ENCODE measurements at regions not wholly inside any gene's neighbourhood (a gene's known extent, or its start where the extent isn't known, plus 50 kb on each side); places are given as distances from the start of the nearest gene placed in this dataset.

DNA sequence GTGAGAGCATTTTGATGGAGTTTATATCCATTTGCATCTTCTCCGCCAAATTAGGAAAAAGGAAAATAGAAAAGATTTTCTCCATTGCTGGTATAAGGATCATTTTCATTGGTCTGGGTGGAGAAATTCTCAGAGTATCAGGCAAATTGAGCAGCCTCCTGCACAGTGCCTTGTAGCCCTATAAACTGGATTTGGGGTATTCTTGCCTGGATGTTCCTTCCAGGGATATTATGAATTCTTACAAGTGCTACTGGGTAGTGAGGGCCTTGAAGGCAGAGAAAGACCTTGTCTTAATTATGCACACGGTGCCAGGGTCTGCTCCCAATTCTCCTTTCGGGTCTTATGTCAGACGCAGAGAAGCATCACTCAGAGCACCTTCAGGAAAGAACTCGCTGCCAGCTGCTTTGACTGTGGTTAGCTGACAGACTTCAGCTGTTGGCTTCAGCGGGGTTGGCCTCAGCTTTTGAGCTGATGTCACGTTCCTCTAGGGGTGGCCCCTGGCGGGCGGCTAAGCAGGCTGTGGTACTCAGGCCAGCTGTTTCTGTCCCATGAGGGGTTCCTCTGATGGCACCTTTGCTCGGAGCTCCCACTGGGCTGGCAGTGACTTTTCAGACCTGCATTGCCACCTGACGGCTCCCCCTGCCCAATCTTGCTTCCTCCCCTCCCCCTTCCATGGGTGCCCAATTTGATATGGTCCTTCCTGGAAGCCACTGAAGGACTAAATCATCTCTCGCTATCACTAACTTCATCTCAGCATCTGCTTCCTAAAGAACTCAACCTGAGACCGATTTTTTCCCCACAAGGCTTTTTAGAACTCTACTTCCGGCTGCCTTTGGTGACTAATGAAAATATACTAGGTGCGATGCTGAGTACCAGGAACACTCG is 519.5 kb downstream of the BCOR start:
- DNase-seq, result no peak

DNA sequence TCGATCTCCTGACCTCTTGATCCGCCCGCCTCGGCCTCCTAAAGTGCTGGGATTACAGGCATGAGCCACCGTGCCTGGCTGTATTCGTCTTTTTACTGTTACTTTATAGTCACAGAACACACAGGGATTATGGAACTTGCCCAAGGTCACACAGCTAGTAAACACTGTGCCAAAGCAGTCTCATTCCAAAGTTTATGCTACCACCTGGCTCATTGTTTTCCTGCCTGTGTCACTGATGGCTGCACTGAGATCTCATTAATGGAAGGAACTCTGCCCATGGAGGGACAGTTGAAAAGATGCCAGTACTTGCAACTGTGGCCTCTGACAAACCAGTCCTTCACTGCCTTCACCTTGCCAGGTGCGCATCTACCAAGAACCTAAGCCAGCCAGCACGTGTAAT is 517.7 kb downstream of the BCOR start:
- no peak for DNase-seq

DNA sequence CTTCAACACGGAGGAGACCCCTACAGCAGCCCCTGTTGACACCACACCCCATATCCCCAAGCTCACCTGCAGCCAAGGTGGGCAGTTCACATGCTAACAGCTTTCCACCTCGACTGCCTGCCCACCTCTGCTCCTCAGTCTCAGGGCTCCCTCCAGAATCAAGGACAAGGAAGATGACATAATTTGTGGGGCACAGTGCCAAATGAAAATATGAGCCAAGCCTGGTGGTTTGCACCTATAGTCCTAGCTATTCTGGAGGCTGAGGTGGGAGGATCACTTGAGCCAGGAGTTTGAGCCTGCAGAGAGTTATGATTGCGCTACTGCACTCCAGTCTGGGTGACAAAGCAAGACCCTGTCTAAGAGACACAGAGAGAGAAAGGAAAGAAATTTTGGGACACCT is 516.3 kb downstream of the BCOR start:
- DNase-seq, result no peak

DNA sequence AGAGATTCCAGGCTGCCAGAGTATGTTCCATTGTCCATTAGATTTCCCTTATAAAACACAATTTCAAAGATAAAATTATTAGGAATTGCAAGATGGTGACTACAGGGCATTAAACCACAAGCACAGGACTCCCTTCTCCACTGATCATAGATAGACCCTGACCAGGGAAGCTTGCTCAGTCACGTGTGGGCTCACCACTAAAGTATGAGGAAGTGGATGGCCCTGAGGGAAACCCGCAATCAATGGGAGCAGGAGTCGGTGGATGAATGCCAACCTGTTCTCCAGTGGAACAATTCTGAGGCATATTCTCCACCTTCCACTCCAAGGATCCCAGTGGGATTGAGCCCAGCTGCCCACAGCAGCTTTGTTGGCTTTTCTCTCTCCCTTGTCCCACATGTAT is 515.7 kb downstream of the BCOR start:
- no peak for DNase-seq

DNA sequence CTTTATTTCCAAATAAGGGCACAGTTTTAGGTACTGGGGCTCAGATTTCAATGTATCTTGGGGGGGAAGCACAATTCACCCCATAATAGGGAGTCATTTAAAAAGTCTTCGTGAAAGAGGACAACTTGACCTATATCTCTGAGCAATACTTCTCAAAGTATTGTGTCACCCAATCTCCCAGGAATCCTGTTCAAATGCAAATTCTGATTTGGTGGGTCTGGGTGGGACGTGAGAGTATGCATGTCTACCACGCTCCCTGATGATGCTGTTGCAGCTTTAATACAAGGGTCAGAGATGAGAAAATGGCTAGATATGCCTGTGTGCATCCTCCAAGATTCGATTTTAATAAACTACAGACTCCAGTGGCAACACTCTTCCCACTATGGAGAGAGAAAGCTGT is 514.8 kb downstream of the BCOR start:
- no peak for DNase-seq

DNA sequence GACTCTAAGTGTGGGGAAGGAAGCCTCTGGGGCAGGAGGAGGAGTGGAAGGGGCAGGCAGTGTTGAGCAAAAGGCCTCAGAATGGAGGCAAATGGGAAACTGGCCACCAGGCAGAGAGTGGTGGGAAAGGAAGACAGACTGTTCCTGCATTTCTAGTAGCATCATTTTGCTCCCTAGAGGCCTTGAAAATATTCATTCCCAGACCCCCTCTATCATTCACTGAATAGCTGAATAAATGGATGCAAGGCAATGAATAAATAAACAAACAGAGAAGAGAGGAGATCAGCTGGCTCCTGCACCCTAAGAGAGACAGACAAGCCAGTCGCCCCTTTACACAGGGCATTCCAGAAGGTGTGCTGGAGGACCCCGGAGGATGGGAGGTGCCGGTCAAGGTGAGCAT is 511.9 kb downstream of the BCOR start:
- no peak for DNase-seq

DNA sequence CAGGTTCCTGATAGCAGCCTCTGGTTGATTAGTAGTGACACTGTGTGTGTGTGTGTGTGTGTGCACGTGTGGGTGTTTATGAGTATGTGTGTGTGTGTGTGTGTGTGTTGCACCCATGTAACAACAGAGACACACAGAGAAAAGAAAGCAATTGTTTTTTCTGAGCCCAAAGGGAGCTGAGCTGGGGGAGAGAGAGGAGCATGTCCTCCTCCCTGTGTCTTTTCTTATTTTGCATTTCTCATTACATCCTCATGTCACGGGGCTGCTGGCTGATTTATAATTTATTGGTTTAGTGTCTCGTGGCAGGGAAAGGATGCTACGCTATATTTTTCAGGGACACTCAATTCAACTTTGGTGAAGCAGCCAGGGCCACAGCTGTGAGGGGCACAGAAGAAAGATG is 511.4 kb downstream of the BCOR start:
- DNase-seq, result no peak

DNA sequence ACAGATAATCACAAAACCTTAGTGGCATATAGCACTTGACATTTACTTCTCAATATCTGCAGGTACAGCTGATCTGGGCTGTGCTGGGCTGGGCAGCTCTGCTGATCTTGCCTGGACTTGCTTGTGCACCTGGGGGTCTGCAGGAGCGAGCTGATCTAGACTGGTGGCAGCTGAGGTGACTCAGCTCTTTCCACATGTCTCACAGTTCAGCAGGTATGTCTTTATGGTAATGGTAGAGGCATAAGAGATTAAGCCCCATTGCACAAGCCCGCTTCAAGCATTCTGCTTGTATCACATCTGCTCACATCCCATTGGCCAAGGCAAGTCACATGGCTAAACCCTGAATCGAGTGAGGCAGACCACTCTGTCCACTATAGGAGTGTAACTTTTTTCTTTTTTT is 506.7 kb downstream of the BCOR start:
- no peak for DNase-seq

DNA sequence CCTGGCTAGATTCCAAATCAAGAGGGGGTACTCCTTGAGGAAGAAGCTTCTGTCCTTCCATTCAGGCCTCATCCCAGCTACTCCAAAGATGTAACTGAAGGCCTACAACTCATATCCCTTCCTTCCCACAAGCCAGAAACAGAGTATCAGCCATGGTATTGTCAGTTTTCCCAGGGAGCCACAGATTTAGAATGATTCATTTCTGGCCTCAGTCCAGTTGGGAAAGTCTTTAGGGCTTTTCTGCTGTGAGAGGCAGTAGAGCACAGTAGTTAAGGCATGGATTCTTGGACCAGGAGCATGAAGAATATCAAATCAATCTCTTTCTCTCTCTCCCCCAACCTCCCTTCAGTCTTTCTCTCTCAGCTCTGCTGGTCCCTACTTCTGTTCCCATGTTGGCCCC is 505.0 kb downstream of the BCOR start:
- no peak for DNase-seq

DNA sequence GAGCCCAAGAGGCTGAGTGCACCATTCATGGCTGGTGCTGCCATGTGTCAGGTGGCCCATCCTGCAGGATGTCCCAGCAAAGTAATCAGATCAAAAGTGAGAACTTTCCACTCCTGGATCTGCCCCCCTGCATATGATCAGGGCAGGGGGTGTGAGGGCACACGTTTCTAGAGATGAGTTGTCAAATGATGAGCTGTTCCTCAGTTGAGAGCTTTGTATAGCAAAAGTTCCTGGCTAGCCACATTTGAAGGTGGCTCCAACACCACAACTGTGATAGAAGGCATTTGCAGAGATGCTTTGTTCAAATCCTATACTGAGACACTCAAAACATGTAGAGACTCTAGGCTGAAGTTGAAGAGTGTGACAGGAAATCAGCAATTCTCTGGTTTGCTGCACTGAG is 501.8 kb downstream of the BCOR start:
- no peak for DNase-seq

DNA sequence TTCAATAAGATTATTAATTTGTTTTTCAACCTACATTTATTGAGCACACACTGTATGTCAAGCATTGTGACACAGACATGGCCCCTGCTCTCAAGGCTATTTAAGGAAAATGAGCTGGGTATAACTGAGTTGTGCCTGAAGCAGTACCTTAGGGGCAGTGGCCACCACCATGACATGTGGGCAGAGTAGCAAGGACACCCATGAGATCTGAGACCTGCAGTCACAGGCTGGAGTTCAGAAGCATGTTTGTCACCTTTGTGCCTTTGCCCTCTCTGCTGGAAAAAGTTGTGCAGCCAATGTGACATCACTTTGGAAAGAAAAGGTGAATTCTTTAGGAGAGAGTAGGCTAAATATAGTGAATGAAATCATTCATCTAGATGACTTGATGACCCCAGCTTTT is 501.3 kb downstream of the BCOR start:
- DNase-seq, result no peak

DNA sequence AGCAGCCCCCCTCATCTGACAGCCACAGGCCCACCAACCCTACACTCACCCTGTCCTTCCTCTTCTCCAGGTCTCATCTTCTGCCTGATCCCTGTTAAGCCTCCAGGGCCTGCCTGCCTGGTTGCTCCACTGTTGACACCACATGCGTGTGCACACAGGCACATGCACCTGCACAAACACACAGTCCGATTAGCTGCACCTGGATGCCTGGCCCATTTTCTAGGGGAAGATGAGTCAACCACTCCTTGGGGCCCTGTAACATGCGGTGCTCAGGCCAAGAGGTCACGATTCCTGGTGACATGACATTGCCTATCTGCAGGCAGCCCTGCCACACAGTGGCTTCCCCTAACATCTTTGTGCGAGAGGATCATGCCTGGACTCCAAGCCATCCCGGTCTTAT is 498.4 kb downstream of the BCOR start:
- DNase-seq, result no peak

DNA sequence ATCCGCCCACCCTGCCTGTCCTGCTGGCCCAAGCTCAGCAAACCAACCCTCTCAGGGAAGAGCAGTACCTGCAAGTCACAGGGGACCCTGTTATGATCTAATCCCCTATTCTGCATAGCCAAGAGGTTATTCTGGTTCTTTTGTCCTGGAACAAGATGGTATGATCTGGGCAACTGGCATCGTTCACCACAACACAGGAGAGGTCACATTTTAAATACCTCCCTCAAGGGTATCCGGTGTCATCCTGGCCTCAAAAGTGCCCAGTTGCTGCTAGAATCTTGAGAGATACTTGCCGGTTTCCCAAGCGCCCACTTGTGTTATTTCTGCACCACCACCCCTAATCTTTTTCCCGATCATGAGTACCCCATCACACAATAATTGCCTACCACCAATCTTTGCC is 497.5 kb downstream of the BCOR start:
- no peak for DNase-seq

DNA sequence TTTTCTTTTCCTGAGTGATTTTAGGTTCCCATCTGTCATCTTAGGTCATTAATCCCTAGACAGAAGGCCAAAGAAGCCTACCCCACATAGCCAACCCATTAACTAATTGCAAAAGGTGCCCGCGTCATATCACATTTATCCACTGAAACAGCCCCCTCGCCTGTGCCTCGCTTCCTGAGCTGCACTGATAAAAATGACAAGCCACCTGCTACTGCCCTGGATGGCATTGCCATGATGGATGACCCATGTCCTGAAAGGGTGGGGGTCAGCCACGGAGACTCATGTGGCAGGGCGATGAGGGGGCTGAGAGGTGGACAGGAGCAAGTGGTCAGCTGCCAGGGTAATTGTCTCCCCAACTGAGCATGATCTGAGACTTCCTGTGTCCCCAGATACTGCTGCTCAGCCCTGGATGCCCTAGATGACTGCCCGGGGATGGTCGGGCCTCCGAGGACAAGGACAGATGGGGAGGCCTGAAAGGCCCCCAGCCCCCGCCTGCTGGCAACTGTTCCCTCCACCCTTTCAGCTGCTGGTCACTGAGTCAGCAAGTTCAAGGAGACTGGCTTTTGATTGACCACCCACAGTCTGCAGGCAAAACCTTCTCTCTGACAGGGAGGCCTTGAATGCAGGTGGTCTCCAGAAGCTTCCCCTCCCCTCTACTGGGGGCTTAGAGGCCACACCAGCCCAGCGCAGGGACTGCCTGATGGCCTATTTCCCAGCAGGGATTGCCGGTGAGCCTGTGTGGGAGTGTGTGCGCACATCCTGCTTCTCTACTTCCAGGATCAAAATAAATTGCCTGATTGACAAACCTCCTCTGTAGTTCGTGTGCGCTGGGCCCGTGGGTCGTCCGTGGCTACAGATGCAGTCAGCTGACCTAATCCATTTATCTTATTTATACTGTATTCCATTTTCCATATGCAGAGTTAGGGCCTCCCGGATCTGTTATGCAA is 496.3 kb downstream of the BCOR start:
- DNase-seq, result no peak

DNA sequence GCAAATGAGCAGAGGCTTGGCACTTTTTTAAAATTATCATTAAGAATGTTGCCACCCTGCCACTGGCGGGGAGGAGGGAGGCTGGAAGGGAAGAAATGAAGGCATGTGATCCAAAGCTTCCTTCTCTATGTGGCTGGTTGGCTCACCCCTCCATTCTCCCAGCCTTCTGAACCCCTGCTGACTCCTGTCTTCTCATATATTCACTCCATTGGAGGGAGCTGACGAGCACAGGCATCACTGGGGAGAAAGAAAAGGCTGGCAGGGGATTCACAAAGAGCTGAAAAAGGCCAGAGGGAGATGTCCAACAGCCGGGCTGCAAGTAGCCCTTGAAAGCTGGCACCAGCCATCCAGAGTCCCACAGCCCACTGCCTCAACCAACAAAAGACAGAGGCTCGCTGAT is 495.6 kb downstream of the BCOR start:
- no peak for DNase-seq

DNA sequence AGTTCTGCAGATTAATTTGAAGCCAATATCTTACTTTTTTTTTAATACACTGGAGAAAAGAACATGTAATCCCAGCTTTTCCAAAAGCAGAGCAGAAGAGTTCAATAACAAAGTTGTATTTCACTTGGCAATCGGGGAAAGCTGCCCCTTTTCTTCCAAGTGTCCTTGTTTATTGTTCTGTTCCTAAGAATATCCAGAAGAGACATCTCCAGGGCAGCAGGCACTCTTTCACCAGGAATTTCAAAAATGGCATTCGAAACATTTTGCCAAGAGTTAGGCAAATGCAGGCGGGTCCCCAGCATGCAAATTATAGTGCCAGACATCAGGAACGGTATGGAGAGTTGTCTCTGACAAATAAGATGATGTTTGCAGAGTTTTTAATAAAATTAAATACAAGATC is 494.5 kb downstream of the BCOR start:
- no peak for DNase-seq

DNA sequence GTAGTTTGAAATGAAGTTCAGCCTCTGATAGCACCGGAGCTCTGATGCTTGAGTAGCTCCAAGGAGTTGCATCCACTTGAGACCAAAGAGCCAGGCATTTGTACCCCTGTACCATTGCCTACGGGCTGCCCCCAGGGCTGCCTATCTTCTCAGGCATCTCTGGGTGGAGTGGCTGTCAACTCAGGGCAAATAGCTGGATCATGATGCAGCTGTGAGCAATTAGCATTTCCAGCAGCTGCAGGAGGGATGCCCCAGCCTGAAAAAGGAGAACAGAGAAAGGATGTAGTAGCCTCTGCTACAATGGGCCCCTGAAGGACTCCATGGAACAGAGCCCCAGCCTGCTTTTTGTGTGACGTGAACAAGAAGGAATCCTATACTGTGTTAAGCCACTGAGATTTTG is 492.6 kb downstream of the BCOR start:
- no peak for DNase-seq

DNA sequence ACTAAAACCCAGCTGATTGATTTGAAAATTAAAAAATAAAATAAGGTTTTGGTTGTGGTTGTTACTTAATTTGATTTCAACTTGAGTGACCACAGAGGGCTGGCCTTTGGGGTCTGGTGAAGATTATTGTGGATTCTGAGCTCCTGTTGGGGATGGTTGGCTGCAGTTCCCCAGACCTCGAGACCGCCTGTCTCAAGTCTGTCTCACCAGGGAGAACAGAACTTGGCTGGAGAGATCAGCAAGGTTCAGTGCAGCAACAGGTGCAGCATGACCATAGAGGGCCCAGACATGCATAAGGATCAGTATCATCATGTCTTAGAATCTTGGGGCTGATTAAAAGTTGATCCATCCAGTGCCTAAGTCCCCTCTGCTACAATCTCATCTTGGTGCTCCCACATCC is 491.9 kb downstream of the BCOR start:
- DNase-seq, result no peak

DNA sequence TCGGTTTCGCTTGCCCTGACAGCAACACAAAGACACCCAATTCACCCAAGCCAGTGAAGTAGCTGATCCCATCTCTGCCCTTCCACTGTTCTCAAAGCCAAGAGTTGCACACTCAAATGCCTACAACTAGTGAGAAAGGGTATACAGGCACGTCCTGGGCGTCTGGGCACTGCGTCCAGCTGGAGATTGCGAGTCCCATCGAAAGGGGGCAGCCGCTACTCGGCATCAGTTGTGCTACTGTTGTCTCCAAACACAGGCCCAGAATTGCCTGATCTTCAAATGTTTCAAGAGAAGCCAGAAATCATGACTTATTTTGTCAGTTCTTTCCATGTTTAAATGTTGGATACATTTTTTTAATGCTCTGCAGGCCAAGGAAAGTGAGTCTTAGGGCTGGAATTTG is 487.8 kb downstream of the BCOR start:
- no peak for DNase-seq

DNA sequence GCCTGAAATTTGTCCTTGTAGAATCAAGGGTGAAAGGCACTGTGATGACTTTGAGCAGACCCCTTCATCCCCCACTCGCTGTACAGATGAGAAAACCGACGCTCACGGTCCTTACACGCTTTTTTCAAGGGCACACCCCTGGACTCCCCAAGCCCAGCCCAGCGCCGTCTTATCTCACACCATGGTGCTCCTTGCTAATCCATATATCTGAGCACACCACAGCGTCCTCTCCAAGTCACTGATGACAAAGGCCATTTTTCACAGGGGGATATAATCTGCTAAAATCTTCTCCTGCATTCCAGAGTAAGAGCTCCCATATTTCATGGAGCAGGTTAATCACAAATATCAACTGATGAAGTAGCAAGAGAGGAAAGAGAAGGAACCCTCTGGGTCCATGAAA is 486.3 kb downstream of the BCOR start:
- no peak for DNase-seq

DNA sequence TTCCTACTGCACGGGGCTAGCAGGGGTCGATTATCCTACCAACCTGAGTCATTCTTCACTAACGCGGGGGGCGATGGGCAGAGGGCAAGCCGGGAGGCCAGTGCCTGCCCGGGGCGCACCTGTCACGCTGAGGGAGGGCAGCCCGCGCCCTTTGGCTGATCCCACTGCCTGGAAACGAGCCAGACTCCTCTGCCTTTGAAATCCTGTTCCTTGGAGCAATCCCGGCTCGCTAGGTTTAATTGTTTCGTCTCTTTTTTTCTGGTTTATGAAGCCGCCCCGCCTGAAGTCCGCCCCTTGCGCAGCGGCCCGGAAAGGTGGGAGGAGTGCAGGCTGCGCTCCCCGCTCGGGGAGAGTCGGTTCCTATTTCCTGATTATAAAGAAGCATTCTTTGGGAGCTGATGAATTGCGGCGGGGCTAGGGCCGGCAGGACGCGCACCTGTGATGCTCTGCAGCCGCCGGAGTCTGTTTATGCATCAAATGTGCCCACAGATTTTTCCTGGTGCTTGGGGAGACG is 484.2 kb downstream of the BCOR start:
- no peak for DNase-seq

DNA sequence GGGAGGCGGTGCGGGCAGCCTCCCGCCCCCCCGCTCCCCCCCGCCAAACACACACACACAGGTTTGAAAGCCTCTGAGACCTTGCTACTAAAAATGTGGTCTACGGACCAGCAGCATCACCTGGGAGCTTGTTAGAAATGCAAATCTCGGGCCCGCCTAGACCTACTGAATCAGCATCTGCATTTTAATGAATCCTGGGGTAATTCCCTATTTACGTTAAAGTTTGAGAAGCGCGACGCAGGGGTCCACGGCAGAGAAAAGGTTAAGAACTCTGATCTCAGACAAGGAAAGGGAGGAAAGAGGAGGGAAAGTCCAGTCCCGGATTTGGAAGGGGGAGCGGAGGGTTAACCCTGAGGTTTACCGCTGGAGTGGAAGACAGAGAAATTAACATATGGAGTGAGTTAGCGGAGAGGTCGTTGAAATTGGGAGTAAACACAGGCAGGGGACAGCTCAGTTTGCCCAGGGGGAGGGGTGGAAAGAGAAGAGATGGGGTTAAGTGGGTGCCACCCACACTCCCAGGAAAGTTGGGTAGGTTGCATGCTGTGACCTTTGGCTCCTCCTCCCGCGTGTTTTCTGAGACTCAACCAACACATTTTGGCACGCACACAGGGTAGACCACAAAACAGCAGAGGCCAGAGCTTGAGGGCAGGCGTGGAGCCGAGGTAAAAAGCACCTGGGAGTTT is 483.6 kb downstream of the BCOR start:
- DNase-seq, result no peak

DNA sequence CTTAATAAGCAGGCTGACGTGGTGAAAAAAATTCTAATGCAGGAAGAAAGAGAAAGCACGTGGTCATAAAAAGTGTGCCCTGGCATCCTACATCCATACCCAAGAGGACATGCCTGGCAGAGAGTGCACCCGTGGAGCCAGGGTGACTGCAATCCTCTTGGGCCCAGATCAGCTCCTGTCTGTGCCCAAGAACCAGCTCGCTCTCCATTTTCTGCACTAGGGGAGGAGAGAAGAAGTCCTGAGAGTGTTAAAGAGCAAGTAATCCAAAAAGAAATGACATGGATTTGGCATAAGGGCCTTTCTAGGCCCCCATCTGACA is 483.1 kb downstream of the BCOR start:
- DNase-seq, result no peak

Data from bone marrow (tissue), 2 donors.